HCT116 (cell line): ENCODE measurements at regions not wholly inside any gene's neighbourhood (a gene's known extent, or its start where the extent isn't known, plus 50 kb on each side); places are given as distances from the start of the nearest gene placed in this dataset.
A peak's percentile ranks its signal among the peaks of the same experiment; 100 is the strongest.

Source experiments
- ATAC-seq: fragments of 200-7000 bp; cut with Tn5 transposase; 2 replicates; pipeline ENCODE4 v1.9.1; 2020; ENCODE audit warnings: mild to moderate bottlenecking, moderate library complexity
- BruUV-seq: library from RNA; stranded (reverse); fragments of 400-500 nt; replicated peaks from 2 replicates; lab custom pipeline; 2021; lab: Mats Ljungman, UMichigan
- CTCF ChIA-PET: fragments of 300-600 bp; sonication (Branson Sonifier 250); formaldehyde crosslinking; loops from one replicate; lab custom pipeline; 2021; ENCODE audit warnings: antibody characterized with exemption; lab: Charles Lee
- POLR2A ChIA-PET: fragments of 300-600, 350-600 bp; sonication (Branson Sonifier 250); formaldehyde crosslinking; loops from one replicate; lab custom pipeline; 2021; ENCODE audit warnings: antibody characterized with exemption; lab: Charles Lee
- RAD21 ChIA-PET, 2 experiments: fragments of 300-600 bp; sonication (Branson Sonifier 250); formaldehyde crosslinking; loops; one replicate each; lab custom pipeline; 2023; ENCODE audit warnings: low total read pairs in 2 of 2; ENCODE audit not compliant: uncharacterized antibody in 2 of 2, unreplicated experiment in 2 of 2, low non-redundant PET in 1 of 2; lab: Charles Lee
- DNase-seq: peaks from one replicate; pipeline ENCODE4 v3.0.0-alpha.2; 2010; ENCODE audit warnings: low read depth, low spot score
- H2AFZ ChIP-seq: fragments of 200-600 bp; shearing (Covaris generic), sonication (generic); 2 replicates; pipeline ENCODE4 v1.6.1; 2017; ENCODE audit warnings: low read depth, mixed run types, mixed read lengths, antibody characterized with exemption, low read length; ENCODE audit not compliant: poor library complexity, severe bottlenecking
- H3K27ac ChIP-seq: 2 replicates; pipeline ENCODE4 v1.5.1; 2012; ENCODE audit warnings: low read depth, low read length
- H3K27me3 ChIP-seq: fragments of 200-600 bp; sonication (generic); 2 replicates; pipeline ENCODE4 v1.6.1; 2016; ENCODE audit warnings: mixed run types, low read length, mixed read lengths; ENCODE audit not compliant: insufficient read depth
- H3K36me3 ChIP-seq, 2 experiments: fragments of 200-500 bp in 1 of 2; fragments of 200-600 bp in 1 of 2; sonication (Bioruptor generic) in 1 of 2; sonication (generic) in 1 of 2; 2 replicates each; pipeline versions ENCODE4 v1.5.1 to v1.6.1; 2014 to 2016; ENCODE audit warnings: low read length in 2 of 2, inconsistent platforms in 1 of 2, mixed read lengths in 1 of 2, mixed run types in 1 of 2; ENCODE audit not compliant: insufficient read depth in 2 of 2, control insufficient read depth in 1 of 2
- H3K4me1 ChIP-seq, 2 experiments: fragments of 200-600 bp in 1 of 2; sonication (generic) in 1 of 2; 2 replicates each; pipeline versions ENCODE4 v1.5.1 to v1.6.1; 2012 to 2017; ENCODE audit warnings: low read length in 2 of 2, inconsistent platforms in 1 of 2, mild to moderate bottlenecking in 1 of 2, mixed read lengths in 1 of 2, mixed run types in 1 of 2, moderate library complexity in 1 of 2; ENCODE audit not compliant: insufficient read depth in 2 of 2, control insufficient read depth in 1 of 2
- H3K4me2 ChIP-seq: fragments of 200-600 bp; sonication (generic); 2 replicates; pipeline ENCODE4 v1.6.1; 2017; ENCODE audit warnings: mixed run types, low read length, mixed read lengths
- H3K4me3 ChIP-seq, 2 experiments: fragments of 200-600 bp in 1 of 2; sonication (generic) in 1 of 2; replicated peaks in 1 of 2; 2 replicates each; pipeline ENCODE4 v1.5.1; 2011 to 2016; ENCODE audit warnings: low read length in 2 of 2, control low read depth in 1 of 2, low read depth in 1 of 2, mild to moderate bottlenecking in 1 of 2, mixed read lengths in 1 of 2, mixed run types in 1 of 2
- H3K79me2 ChIP-seq: fragments of 200-600 bp; sonication (generic); 2 replicates; pipeline ENCODE4 v1.6.1; 2017; ENCODE audit warnings: mild to moderate bottlenecking, mixed run types, low read length, moderate library complexity, mixed read lengths; ENCODE audit not compliant: insufficient read depth
- H3K9ac ChIP-seq: fragments of 200-600 bp; sonication (generic); 2 replicates; pipeline ENCODE4 v1.6.1; 2016; ENCODE audit warnings: low read length, mixed read lengths
- H3K9me2 ChIP-seq: fragments of 200-600 bp; sonication (generic), shearing (Covaris generic); 2 replicates; pipeline ENCODE4 v1.6.1; 2017; ENCODE audit warnings: mixed run types, mild to moderate bottlenecking, moderate library complexity; ENCODE audit not compliant: insufficient read depth
- H3K9me3 ChIP-seq, 2 experiments: fragments of 200-500 bp in 1 of 2; fragments of 200-600 bp in 1 of 2; sonication (Bioruptor generic) in 1 of 2; sonication (generic) in 1 of 2; 2 replicates each; pipeline ENCODE4 v1.6.1; 2014 to 2017; ENCODE audit warnings: low read length in 2 of 2, mixed read lengths in 2 of 2, inconsistent platforms in 1 of 2, low read depth in 1 of 2, mild to moderate bottlenecking in 1 of 2, mixed run types in 1 of 2, moderate library complexity in 1 of 2; ENCODE audit not compliant: control insufficient read depth in 1 of 2, insufficient read depth in 1 of 2
- H4K20me1 ChIP-seq: fragments of 200-600 bp; sonication (generic), shearing (Covaris generic); 2 replicates; pipeline ENCODE4 v1.6.1; 2017; ENCODE audit warnings: mixed run types, mild to moderate bottlenecking, moderate library complexity; ENCODE audit not compliant: insufficient read depth
- CTCF ChIP-seq, 3 experiments: fragments of 200-600 bp in 1 of 3; sonication (generic) in 1 of 3; IDR thresholded peaks in 2 of 3; conservative IDR thresholded peaks in 1 of 3; 2 replicates each; pipeline ENCODE4 v1.5.1; 2012 to 2017; ENCODE audit warnings: low read depth in 2 of 3, low read length in 2 of 3, antibody characterized with exemption in 1 of 3, borderline replicate concordance in 1 of 3, control low read depth in 1 of 3, mild to moderate bottlenecking in 1 of 3, mixed read lengths in 1 of 3, mixed run types in 1 of 3, moderate library complexity in 1 of 3; ENCODE audit not compliant: insufficient read depth in 1 of 3
- EGR1 ChIP-seq: IDR thresholded peaks from 2 replicates; pipeline ENCODE4 v1.6.1; 2012; ENCODE audit warnings: low read depth
- ELF1 ChIP-seq: IDR thresholded peaks from 2 replicates; pipeline ENCODE4 v1.6.1; 2012; ENCODE audit warnings: low read depth, borderline replicate concordance
- EZH2 ChIP-seq: fragments of 200-600 bp; sonication (generic); IDR thresholded peaks from 2 replicates; pipeline ENCODE4 v1.6.1; 2017; ENCODE audit warnings: antibody characterized with exemption, mixed run types
- EZH2phosphoT487 ChIP-seq: fragments of 200-600 bp; IDR thresholded peaks from 2 replicates; pipeline ENCODE4 v1.6.1; 2018; ENCODE audit warnings: antibody characterized with exemption, borderline replicate concordance
- FOSL1 ChIP-seq: IDR thresholded peaks from 2 replicates; pipeline ENCODE4 v1.6.1; 2012; ENCODE audit warnings: low read depth
- POLR2AphosphoS5 ChIP-seq: IDR thresholded peaks from 2 replicates; pipeline ENCODE4 v1.6.1; 2011; ENCODE audit warnings: mild to moderate bottlenecking, low read depth, low read length, moderate library complexity
- SIN3A ChIP-seq: IDR thresholded peaks from 2 replicates; pipeline ENCODE4 v1.6.1; 2012; ENCODE audit warnings: low read depth
- SP1 ChIP-seq: IDR thresholded peaks from 2 replicates; pipeline ENCODE4 v1.6.1; 2012; ENCODE audit warnings: low read depth
- ZNF274 ChIP-seq: fragments of 200-500 bp; sonication (Bioruptor generic); IDR thresholded peaks from 2 replicates; pipeline ENCODE4 v1.6.1; 2014; ENCODE audit warnings: mild to moderate bottlenecking, low read depth, low read length, inconsistent platforms
- intact Hi-C: fragments of 100-400 bp; cut with micrococcal nuclease; formaldehyde crosslinking; loops from 2 replicates; pipeline ENCODE4 v1.10.0; 2022
- TF ChIP-seq, protein P1 (sequence below): IDR thresholded peaks from 2 replicates; pipeline ENCODE4 v1.6.1; 2012
- TF ChIP-seq, protein P2 (sequence below): IDR thresholded peaks from 2 replicates; pipeline ENCODE4 v1.6.1; 2012; ENCODE audit warnings: low read depth

DNA sequence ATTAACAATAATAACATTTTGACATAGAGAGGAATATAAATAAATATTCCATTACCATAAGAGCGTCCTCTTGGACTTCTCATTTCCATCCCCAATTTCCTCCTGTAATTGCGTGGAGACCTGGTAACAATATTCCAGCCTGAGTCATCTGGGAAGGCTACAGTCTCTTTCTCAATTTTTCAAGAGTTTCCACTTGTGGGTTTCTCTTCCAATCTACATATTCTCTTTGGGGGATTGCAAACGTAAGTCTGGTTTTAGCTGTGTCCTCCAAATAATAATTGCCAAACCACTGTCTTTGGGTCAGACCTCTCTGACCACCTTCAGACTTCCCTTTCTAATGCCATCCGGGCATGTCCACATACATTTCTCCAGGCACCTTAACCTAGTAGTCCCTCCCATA, 124.5 kb upstream of the USP24 start:
- ChIA-PET POLR2A (no interaction called here), CTCF (no interaction called here)
- intact Hi-C loops: loop anchor here (5.0 kb wide), 2 partner anchors 52 to 197 kb away; no protein-coding TSS in a partner anchor

GRCh38 chr1:55338448-55338820, 123.3 kb upstream of the USP24 start:
- TF ChIP-seq SP1 (no peak), FOSL1 (no peak), ELF1 (no peak), EZH2 (no peak), CTCF (IDR thresholded peaks at IDR 0.05 in 2 of 3, conservative IDR thresholded peaks at IDR 0.05 in 1 of 3; ENCODE audit: borderline replicate concordance in 1 of 3, insufficient read depth in 1 of 3, low read depth in 2 of 3, low read length in 2 of 3) (no peak), POLR2AphosphoS5 (no peak), SIN3A (no peak), ZNF274 (no peak)
- TF ChIP-seq, protein P1, sequence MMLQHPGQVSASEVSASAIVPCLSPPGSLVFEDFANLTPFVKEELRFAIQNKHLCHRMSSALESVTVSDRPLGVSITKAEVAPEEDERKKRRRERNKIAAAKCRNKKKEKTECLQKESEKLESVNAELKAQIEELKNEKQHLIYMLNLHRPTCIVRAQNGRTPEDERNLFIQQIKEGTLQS: no peak
- TF ChIP-seq, all 23 proteins: peak for 0
- H3K4me1 ChIP-seq: no peaks in the 10 kb centered on the region
- H3K79me2 ChIP-seq: no peaks in the 10 kb centered on the region
- no TSS peak for BruUV-seq
- no peaks in the 10 kb centered on the region for H3K9me3 ChIP-seq
- no peak for DNase-seq
- no peaks in the 10 kb centered on the region for H3K27me3 ChIP-seq
- H3K9ac ChIP-seq: no peak overlapping the region
- no peak overlapping the region for H3K4me2 ChIP-seq
- ATAC-seq: peak; percentile 22; the same call in 1 of the 2 replicates
- ChIA-PET CTCF (interaction anchor here (0.9 to 1.6 kb wide), 14 partner anchors 8 to 194 kb away, joined by 3 to 9 read pairs (median 3); no protein-coding TSS in a partner anchor), POLR2A (interaction anchor here (1.1 kb wide), 1 partner anchor 53 kb away, joined by 4 read pairs; no protein-coding TSS in a partner anchor), RAD21 (interaction anchor here in 1 of 2 experiments (1.1 kb wide), 1 partner anchor 53 kb away, joined by 5 read pairs; no protein-coding TSS in a partner anchor)
- no peaks in the 10 kb centered on the region for H3K9me2 ChIP-seq
- intact Hi-C loops: loop anchor here (5.0 kb wide), 2 partner anchors 51 to 196 kb away; no protein-coding TSS in a partner anchor
- no peak overlapping the region for H3K4me3 ChIP-seq
- H4K20me1 ChIP-seq: no peaks in the 10 kb centered on the region
- peak overlapping the region; percentile 55 for H2AFZ ChIP-seq
- H3K36me3 ChIP-seq: no peaks in the 10 kb centered on the region
- H3K27ac ChIP-seq: no peak overlapping the region

More for the DNA sequence above, 124.5 kb upstream of the USP24 start:
- H3K27ac ChIP-seq: no peak overlapping the region
- no peak overlapping the region for H3K4me2 ChIP-seq
- no peak for DNase-seq
- no peaks in the 10 kb centered on the region for H4K20me1 ChIP-seq
- H3K36me3 ChIP-seq: no peaks in the 10 kb centered on the region
- H2AFZ ChIP-seq: no peak overlapping the region
- TF ChIP-seq SP1 (no peak), EZH2phosphoT487 (no peak), EGR1 (no peak)
- TF ChIP-seq, protein P2, sequence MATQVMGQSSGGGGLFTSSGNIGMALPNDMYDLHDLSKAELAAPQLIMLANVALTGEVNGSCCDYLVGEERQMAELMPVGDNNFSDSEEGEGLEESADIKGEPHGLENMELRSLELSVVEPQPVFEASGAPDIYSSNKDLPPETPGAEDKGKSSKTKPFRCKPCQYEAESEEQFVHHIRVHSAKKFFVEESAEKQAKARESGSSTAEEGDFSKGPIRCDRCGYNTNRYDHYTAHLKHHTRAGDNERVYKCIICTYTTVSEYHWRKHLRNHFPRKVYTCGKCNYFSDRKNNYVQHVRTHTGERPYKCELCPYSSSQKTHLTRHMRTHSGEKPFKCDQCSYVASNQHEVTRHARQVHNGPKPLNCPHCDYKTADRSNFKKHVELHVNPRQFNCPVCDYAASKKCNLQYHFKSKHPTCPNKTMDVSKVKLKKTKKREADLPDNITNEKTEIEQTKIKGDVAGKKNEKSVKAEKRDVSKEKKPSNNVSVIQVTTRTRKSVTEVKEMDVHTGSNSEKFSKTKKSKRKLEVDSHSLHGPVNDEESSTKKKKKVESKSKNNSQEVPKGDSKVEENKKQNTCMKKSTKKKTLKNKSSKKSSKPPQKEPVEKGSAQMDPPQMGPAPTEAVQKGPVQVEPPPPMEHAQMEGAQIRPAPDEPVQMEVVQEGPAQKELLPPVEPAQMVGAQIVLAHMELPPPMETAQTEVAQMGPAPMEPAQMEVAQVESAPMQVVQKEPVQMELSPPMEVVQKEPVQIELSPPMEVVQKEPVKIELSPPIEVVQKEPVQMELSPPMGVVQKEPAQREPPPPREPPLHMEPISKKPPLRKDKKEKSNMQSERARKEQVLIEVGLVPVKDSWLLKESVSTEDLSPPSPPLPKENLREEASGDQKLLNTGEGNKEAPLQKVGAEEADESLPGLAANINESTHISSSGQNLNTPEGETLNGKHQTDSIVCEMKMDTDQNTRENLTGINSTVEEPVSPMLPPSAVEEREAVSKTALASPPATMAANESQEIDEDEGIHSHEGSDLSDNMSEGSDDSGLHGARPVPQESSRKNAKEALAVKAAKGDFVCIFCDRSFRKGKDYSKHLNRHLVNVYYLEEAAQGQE: no peak
- TF ChIP-seq, all 23 proteins: peak for 0
- BruUV-seq: no TSS peak
- Histone ChIP-seq H3K9me2 (no peaks in the 10 kb centered on the region), H3K9ac (no peak overlapping the region), H3K4me3 (no peak overlapping the region), H3K27me3 (no peaks in the 10 kb centered on the region), H3K79me2 (no peaks in the 10 kb centered on the region), H3K9me3 (no peaks in the 10 kb centered on the region), H3K4me1 (no peaks in the 10 kb centered on the region)
- ATAC-seq: no peak
- RAD21 ChIA-PET: no interaction called here
